Smooth muscle cell (in vitro differentiated cells): ENCODE measurements at regions not wholly inside any gene's neighbourhood (a gene's known extent, or its start where the extent isn't known, plus 50 kb on each side); places are given as distances from the start of the nearest gene placed in this dataset.

Experiments used
- DNase-seq: peaks from one replicate; lab custom pipeline; 2025; ENCODE audit not compliant: unreplicated experiment; lab: John Stamatoyannopoulos, UW
- H2AFZ ChIP-seq: fragments of 200-600 bp; sonication (generic); 2 replicates; pipeline ENCODE4 v1.6.0; 2016; ENCODE audit warnings: antibody characterized with exemption, low read depth, mild to moderate bottlenecking
- H3F3A ChIP-seq: fragments of 200-600 bp; sonication (generic); 2 replicates; pipeline ENCODE4 v1.6.0; 2017; ENCODE audit warnings: antibody characterized with exemption, low read depth
- H3K27ac ChIP-seq: fragments of 200-600 bp; sonication (generic); 2 replicates; pipeline ENCODE4 v1.5.1; 2016; ENCODE audit warnings: low read depth, mild to moderate bottlenecking
- H3K27me3 ChIP-seq: fragments of 200-600 bp; sonication (generic); 2 replicates; pipeline ENCODE4 v1.6.1; 2016; ENCODE audit warnings: low read depth, mild to moderate bottlenecking
- H3K36me3 ChIP-seq: fragments of 200-600 bp; sonication (generic); 2 replicates; pipeline ENCODE4 v1.5.1; 2016; ENCODE audit warnings: low read depth
- H3K4me1 ChIP-seq: fragments of 200-600 bp; sonication (generic); 2 replicates; pipeline ENCODE4 v1.5.1; 2016; ENCODE audit warnings: low read depth
- H3K4me2 ChIP-seq: fragments of 200-600 bp; sonication (generic); 2 replicates; pipeline ENCODE4 v1.6.0; 2016; ENCODE audit warnings: mild to moderate bottlenecking
- H3K4me3 ChIP-seq: fragments of 200-600 bp; sonication (generic); 2 replicates; pipeline ENCODE4 v1.5.1; 2016; ENCODE audit warnings: mild to moderate bottlenecking
- H3K79me2 ChIP-seq: fragments of 200-600 bp; sonication (generic); 2 replicates; pipeline ENCODE4 v1.6.0; 2016; ENCODE audit warnings: low read depth, mild to moderate bottlenecking
- H3K9ac ChIP-seq: fragments of 200-600 bp; sonication (generic); 2 replicates; pipeline ENCODE4 v1.6.0; 2016; ENCODE audit warnings: low read depth
- H3K9me3 ChIP-seq: fragments of 200-600 bp; sonication (generic); replicated peaks from 2 replicates; pipeline ENCODE4 v1.5.1; 2016; ENCODE audit warnings: low read depth
- H4K20me1 ChIP-seq: fragments of 200-600 bp; sonication (generic); 2 replicates; pipeline ENCODE4 v1.6.0; 2016; ENCODE audit warnings: low read depth
- WGBS: methylation state at CpG from one replicate; pipeline ENCODE4 v1.1.7; 2016; ENCODE audit warnings: low lambda C conversion rate; 5-methylcytosine and 5-hydroxymethylcytosine counted together
- TF ChIP-seq, protein P1 (sequence below): fragments of 200-600 bp; sonication (generic); IDR thresholded peaks from 2 replicates; pipeline ENCODE4 v1.5.1; 2017; ENCODE audit warnings: borderline replicate concordance, mild to moderate bottlenecking, antibody characterized with exemption; ENCODE audit not compliant: insufficient read depth, poor library complexity, severe bottlenecking

DNA sequence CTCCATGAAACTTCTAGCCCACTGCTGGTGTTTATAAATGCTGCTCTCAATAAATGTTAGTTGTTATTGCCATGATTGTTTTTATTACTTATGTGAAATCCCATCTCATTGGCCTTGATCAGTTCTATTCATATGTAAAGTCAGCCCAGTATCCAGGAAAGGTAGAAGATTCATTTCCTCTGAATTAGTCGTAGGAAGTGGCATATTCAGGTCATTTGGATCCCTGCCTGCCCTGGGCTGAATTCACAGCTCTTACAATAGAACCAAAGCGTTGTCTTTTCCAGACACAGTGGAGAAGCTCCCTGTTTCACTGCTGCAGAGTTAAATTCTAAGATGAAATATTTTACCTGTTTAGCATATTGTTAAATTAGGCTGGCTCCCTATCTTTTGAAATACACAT lies 70.3 kb downstream of the MAIP1 start:
- no peaks in the 10 kb centered on the region for H3K9me3 ChIP-seq
- no peak for DNase-seq
- H3K9ac ChIP-seq = no peak overlapping the region

DNA sequence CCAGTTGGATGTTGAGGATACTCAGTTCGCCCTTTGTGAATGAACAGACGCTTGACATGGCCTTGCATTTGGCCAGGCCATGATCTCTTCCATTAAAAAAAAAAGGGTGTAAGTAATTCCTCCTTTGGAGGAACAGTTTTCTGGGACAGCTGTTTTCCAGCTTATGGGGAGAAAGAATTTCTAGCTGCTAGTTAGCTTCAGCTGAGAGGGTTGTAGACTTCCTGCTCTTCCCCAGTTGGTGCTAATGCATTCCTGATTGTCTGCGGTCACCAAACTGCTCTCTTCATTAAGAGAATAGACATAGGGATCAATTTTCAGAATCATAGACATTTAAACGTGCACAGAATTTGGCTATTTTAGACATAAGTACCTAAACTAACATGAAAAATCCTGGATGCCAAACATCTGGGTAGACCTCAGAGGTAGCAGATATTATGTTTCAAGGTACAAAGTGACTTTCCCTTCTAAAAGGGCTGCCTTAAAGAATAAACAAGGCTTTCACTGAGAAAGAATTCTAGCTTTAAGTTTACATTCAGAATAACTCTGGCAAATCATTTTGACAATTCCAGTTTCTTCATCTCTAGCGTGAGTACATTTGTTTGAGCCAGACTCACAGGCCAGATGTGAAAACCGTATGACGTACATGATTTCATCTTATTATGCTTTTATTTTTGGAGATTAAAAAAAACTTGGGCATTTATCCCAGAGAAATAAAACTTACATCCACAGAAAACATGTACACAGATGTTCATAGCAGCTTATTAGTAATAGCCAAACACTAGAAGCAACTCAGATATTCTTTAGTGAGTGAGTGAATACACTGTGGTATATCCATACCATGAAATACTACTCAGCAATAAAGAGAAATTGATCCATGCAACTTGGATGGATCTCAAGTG lies 71.2 kb downstream of the MAIP1 start:
- no peak overlapping the region for H3K9ac ChIP-seq
- 89% methylated on average over 7 of the region's 7 CpGs for WGBS
- H3K4me3 ChIP-seq = no peak overlapping the region
- TF ChIP-seq, protein P1, sequence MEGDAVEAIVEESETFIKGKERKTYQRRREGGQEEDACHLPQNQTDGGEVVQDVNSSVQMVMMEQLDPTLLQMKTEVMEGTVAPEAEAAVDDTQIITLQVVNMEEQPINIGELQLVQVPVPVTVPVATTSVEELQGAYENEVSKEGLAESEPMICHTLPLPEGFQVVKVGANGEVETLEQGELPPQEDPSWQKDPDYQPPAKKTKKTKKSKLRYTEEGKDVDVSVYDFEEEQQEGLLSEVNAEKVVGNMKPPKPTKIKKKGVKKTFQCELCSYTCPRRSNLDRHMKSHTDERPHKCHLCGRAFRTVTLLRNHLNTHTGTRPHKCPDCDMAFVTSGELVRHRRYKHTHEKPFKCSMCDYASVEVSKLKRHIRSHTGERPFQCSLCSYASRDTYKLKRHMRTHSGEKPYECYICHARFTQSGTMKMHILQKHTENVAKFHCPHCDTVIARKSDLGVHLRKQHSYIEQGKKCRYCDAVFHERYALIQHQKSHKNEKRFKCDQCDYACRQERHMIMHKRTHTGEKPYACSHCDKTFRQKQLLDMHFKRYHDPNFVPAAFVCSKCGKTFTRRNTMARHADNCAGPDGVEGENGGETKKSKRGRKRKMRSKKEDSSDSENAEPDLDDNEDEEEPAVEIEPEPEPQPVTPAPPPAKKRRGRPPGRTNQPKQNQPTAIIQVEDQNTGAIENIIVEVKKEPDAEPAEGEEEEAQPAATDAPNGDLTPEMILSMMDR = no peak
- no peaks in the 10 kb centered on the region for H4K20me1 ChIP-seq
- H3K9me3 ChIP-seq = no peaks in the 10 kb centered on the region
- no peak overlapping the region for H3K4me2 ChIP-seq
- no peaks in the 10 kb centered on the region for H3K4me1 ChIP-seq
- peak overlapping the region; percentile 29 for H2AFZ ChIP-seq
- H3K79me2 ChIP-seq = no peaks in the 10 kb centered on the region
- H3K27me3 ChIP-seq = no peaks in the 10 kb centered on the region
- no peaks in the 10 kb centered on the region for H3F3A ChIP-seq
- H3K27ac ChIP-seq = no peak overlapping the region
- no peak for DNase-seq
- H3K36me3 ChIP-seq = no peaks in the 10 kb centered on the region

More for the DNA sequence above, 70.3 kb downstream of the MAIP1 start:
- no peaks in the 10 kb centered on the region for H4K20me1 ChIP-seq
- H3K79me2 ChIP-seq = no peaks in the 10 kb centered on the region
- H3F3A ChIP-seq = no peaks in the 10 kb centered on the region
- no peak overlapping the region for H3K4me2 ChIP-seq
- peak overlapping the region; percentile 29 for H2AFZ ChIP-seq
- no peaks in the 10 kb centered on the region for H3K4me1 ChIP-seq
- H3K27ac ChIP-seq = no peak overlapping the region
- no peaks in the 10 kb centered on the region for H3K36me3 ChIP-seq
- H3K27me3 ChIP-seq = no peaks in the 10 kb centered on the region
- TF ChIP-seq, protein P1 = no peak
- WGBS = 90% methylated on average over 2 of the region's 2 CpGs
- H3K4me3 ChIP-seq = no peak overlapping the region

DNA sequence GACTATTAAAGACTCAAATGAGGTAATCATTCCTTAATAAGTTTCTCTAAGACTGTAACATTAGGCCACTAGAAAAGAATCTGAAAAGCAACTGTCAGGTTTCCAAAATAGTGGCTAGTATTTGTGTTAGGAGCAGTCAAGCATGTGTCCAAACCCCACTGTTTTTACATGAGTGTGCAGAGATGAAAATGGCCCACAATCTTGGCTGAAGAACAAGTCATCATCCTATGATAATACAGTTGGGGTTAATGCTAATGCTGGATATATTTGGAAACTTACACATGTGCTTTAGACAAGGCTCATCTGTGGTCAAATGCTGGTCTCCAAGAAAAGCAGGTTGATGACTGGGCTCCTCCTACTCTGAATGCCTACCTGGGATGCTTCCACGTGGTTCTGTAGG lies 73.6 kb downstream of the MAIP1 start:
- Histone ChIP-seq H2AFZ (no peak overlapping the region), H3K79me2 (no peaks in the 10 kb centered on the region), H3K36me3 (no peaks in the 10 kb centered on the region), H3K9ac (no peak overlapping the region), H3K27me3 (no peaks in the 10 kb centered on the region), H3K4me1 (no peaks in the 10 kb centered on the region), H3K27ac (no peak overlapping the region), H3F3A (no peaks in the 10 kb centered on the region), H3K4me3 (no peak overlapping the region), H3K9me3 (no peaks in the 10 kb centered on the region), H4K20me1 (no peaks in the 10 kb centered on the region), H3K4me2 (no peak overlapping the region)
- WGBS = 91% methylated on average over 1 of the region's 1 CpG
- no peak for DNase-seq
- TF ChIP-seq, protein P1 = no peak

DNA sequence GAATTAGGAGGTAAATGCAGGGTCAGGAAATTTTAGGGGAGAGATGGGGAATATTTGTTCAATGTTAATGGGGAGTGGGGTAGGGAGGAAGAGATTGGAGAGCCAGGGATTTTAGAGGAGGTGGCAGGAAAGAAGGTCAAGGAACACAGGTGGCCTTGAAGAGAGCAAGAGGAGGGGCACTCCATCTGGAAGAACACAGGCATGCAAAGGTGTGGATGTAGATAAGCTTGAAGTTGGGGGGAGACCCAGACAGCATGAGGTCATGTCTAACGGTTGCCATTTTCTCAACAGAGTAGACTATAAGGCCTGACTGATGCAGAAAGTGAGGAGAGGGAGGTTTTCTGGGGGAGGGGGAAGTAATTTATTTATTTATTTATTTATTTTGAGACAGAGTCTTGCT lies 77.5 kb downstream of the MAIP1 start:
- no peaks in the 10 kb centered on the region for H3K36me3 ChIP-seq
- no peaks in the 10 kb centered on the region for H3K79me2 ChIP-seq
- no peak overlapping the region for H3K4me3 ChIP-seq
- H3K9ac ChIP-seq = no peak overlapping the region
- no peaks in the 10 kb centered on the region for H3K27me3 ChIP-seq
- H3K9me3 ChIP-seq = no peaks in the 10 kb centered on the region
- no peaks in the 10 kb centered on the region for H3F3A ChIP-seq
- 100% methylated on average over 1 of the region's 1 CpG for WGBS
- TF ChIP-seq, protein P1 = no peak
- no peak overlapping the region for H2AFZ ChIP-seq
- no peak for DNase-seq
- no peaks in the 10 kb centered on the region for H4K20me1 ChIP-seq
- no peak overlapping the region for H3K4me2 ChIP-seq
- H3K4me1 ChIP-seq = no peaks in the 10 kb centered on the region
- no peak overlapping the region for H3K27ac ChIP-seq
